ENCODE measurements at regions not wholly inside any gene's neighbourhood (a gene's known extent, or its start where the extent isn't known, plus 50 kb on each side); places are given as distances from the start of the nearest gene placed in this dataset.

DNA sequence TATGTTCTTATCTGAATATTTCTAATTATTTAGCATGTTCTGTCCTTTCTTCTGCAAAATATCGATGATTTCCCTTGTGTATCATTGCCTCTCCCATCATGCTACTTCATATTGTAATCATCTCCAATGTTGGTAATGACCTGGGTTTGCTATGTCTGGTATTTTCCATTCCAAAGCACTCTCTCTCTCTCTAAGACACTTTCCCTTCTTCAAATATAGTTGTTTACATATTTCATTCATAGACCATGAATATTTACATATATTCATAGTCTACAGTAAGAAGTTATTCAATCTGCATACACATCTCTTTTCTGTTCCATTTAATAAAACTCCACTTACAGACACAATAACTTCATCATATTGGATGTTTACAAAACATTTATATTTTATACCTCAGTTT is 1516.5 kb upstream of the FLRT2 start:
- TF ChIP-seq CTCF (IDR thresholded peaks at IDR 0.05), result no peak
- no peak for TF ChIP-seq POLR2A (IDR thresholded peaks at IDR 0.05)
- TF ChIP-seq POLR2AphosphoS5 (IDR thresholded peaks at IDR 0.05), result no peak

Measured in prostate gland (tissue), 2 donors.